Testis (tissue), 2 donors: ENCODE measurements at regions not wholly inside any gene's neighbourhood (a gene's known extent, or its start where the extent isn't known, plus 50 kb on each side); places are given as distances from the start of the nearest gene placed in this dataset.

Source experiments
- CTCF ChIP-seq, 3 experiments: fragments of 450-650 bp in 2 of 3; fragments of 200-600 bp in 1 of 3; sonication (generic) in 1 of 3; IDR thresholded peaks; one replicate each; pipeline ENCODE4 v1.5.1; 2016 to 2019; ENCODE audit warnings: antibody characterized with exemption in 3 of 3, mild to moderate bottlenecking in 2 of 3, moderate library complexity in 1 of 3
- POLR2A ChIP-seq: fragments of 450-650 bp; IDR thresholded peaks from one replicate; pipeline ENCODE4 v1.6.1; 2017; ENCODE audit warnings: antibody characterized with exemption, mild to moderate bottlenecking, moderate library complexity

GRCh38 chr15:95346721-95347475 lies 983.6 kb upstream of the NR2F2 start:
- no peak for TF ChIP-seq CTCF (IDR thresholded peaks at IDR 0.05)
- no peak for TF ChIP-seq POLR2A
